Activated CD4-positive, alpha-beta T cell treated with anti-CD3 and anti-CD28 coated beads, Interleukin-2, amount 50 U/mL, for 4 hours (primary cell): ENCODE measurements at regions not wholly inside any gene's neighbourhood (a gene's known extent, or its start where the extent isn't known, plus 50 kb on each side); places are given as distances from the start of the nearest gene placed in this dataset.
A peak's percentile ranks its signal among the peaks of the same experiment; 100 is the strongest.

Source experiments
- DNase-seq, 2 experiments: peaks; one replicate each; pipeline ENCODE4 v3.0.0-alpha.2; 2020

GRCh38 chr4:145345401-145345800 lies 136.3 kb upstream of the SMAD1 start:
- no peak for DNase-seq

GRCh38 chr4:145341381-145341780 lies 140.3 kb upstream of the SMAD1 start:
- no peak for DNase-seq

- DNase-seq = no peak
These were observed 141.5 kb upstream of the SMAD1 start for GRCh38 chr4:145340071-145340675.

- DNase-seq = no peak
These were observed 142.5 kb upstream of the SMAD1 start for GRCh38 chr4:145339075-145339725.

GRCh38 chr4:145338568-145338967 lies 143.1 kb upstream of the SMAD1 start:
- no peak for DNase-seq

- no peak for DNase-seq
These were observed 144.3 kb upstream of the SMAD1 start for GRCh38 chr4:145337391-145337790.

- DNase-seq = no peak
These were observed 147.9 kb upstream of the SMAD1 start for GRCh38 chr4:145333786-145334185.

- DNase-seq = no peak
These were observed 146.1 kb upstream of the OTUD4 start for GRCh38 chr4:145326491-145326890.

- no peak for DNase-seq
These were observed 143.8 kb upstream of the OTUD4 start for GRCh38 chr4:145324161-145324560.

GRCh38 chr4:145320294-145320693 lies 139.9 kb upstream of the OTUD4 start:
- DNase-seq = no peak

GRCh38 chr4:145319751-145320150 lies 139.4 kb upstream of the OTUD4 start:
- no peak for DNase-seq

- DNase-seq = no peak
These were observed 136.6 kb upstream of the OTUD4 start for GRCh38 chr4:145316897-145317574.

- DNase-seq = no peak
These were observed 135.4 kb upstream of the OTUD4 start for GRCh38 chr4:145315811-145316225.

GRCh38 chr4:145308598-145308997 lies 128.2 kb upstream of the OTUD4 start:
- DNase-seq = no peak

- DNase-seq = no peak
These were observed 127.5 kb upstream of the OTUD4 start for GRCh38 chr4:145307763-145308430.

GRCh38 chr4:145307120-145307519 lies 126.7 kb upstream of the OTUD4 start:
- no peak for DNase-seq

GRCh38 chr4:145302725-145303124 lies 122.3 kb upstream of the OTUD4 start:
- DNase-seq = no peak

- DNase-seq = no peak
These were observed 121.1 kb upstream of the OTUD4 start for GRCh38 chr4:145301386-145302080.

GRCh38 chr4:145299380-145300076 lies 119.1 kb upstream of the OTUD4 start:
- DNase-seq = peak; percentile 53 to 62

- no peak for DNase-seq
These were observed 118.5 kb upstream of the OTUD4 start for GRCh38 chr4:145298885-145299284.

GRCh38 chr4:145297556-145297955 lies 117.2 kb upstream of the OTUD4 start:
- DNase-seq = no peak

- DNase-seq = no peak
These were observed 115.2 kb upstream of the OTUD4 start for GRCh38 chr4:145295547-145295946.

- DNase-seq = no peak
These were observed 114.7 kb upstream of the OTUD4 start for GRCh38 chr4:145295122-145295521.
